PFSK-1 (cell line): ENCODE measurements at regions not wholly inside any gene's neighbourhood (a gene's known extent, or its start where the extent isn't known, plus 50 kb on each side); places are given as distances from the start of the nearest gene placed in this dataset.

ENCODE experiments used
- FOXP2 ChIP-seq: optimal IDR thresholded peaks from 2 replicates; pipeline ENCODE3; 2011; ENCODE audit warnings: borderline replicate concordance, control low read depth, inconsistent platforms; ENCODE audit not compliant: insufficient read depth; ENCODE audit errors: extremely low read length, extremely low read depth
- POLR2AphosphoS5 ChIP-seq: IDR thresholded peaks from 2 replicates; pipeline ENCODE4 v1.6.1; 2012; ENCODE audit warnings: low read depth, mild to moderate bottlenecking, control low read depth, low read length, moderate library complexity
- SIN3A ChIP-seq: IDR thresholded peaks from 2 replicates; pipeline ENCODE4 v1.6.1; 2012; ENCODE audit warnings: mild to moderate bottlenecking, low read length, moderate library complexity, borderline replicate concordance; ENCODE audit not compliant: insufficient read depth
- TAF1 ChIP-seq: IDR thresholded peaks from 2 replicates; pipeline ENCODE4 v1.6.1; 2012; ENCODE audit warnings: low read length, control low read depth, borderline replicate concordance; ENCODE audit not compliant: insufficient read depth
- TF ChIP-seq, protein P1 (sequence below), 2 experiments: IDR thresholded peaks; 2 replicates each; pipeline versions ENCODE4 v1.6.1 to v1.8.0; 2011 to 2012; ENCODE audit warnings: low read depth in 2 of 2, low read length in 2 of 2, control low read depth in 1 of 2, inconsistent platforms in 1 of 2, mild to moderate bottlenecking in 1 of 2, moderate library complexity in 1 of 2; ENCODE audit not compliant: insufficient read depth in 1 of 2

- TF ChIP-seq, protein P1, sequence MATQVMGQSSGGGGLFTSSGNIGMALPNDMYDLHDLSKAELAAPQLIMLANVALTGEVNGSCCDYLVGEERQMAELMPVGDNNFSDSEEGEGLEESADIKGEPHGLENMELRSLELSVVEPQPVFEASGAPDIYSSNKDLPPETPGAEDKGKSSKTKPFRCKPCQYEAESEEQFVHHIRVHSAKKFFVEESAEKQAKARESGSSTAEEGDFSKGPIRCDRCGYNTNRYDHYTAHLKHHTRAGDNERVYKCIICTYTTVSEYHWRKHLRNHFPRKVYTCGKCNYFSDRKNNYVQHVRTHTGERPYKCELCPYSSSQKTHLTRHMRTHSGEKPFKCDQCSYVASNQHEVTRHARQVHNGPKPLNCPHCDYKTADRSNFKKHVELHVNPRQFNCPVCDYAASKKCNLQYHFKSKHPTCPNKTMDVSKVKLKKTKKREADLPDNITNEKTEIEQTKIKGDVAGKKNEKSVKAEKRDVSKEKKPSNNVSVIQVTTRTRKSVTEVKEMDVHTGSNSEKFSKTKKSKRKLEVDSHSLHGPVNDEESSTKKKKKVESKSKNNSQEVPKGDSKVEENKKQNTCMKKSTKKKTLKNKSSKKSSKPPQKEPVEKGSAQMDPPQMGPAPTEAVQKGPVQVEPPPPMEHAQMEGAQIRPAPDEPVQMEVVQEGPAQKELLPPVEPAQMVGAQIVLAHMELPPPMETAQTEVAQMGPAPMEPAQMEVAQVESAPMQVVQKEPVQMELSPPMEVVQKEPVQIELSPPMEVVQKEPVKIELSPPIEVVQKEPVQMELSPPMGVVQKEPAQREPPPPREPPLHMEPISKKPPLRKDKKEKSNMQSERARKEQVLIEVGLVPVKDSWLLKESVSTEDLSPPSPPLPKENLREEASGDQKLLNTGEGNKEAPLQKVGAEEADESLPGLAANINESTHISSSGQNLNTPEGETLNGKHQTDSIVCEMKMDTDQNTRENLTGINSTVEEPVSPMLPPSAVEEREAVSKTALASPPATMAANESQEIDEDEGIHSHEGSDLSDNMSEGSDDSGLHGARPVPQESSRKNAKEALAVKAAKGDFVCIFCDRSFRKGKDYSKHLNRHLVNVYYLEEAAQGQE (IDR thresholded peaks at IDR 0.05; ENCODE audit: insufficient read depth in 1 of 2, low read depth in 2 of 2, low read length in 2 of 2): no peak
- TF ChIP-seq POLR2AphosphoS5 (no peak), FOXP2 (no peak), SIN3A (no peak), TAF1 (no peak)
These were observed 1752.7 kb downstream of the PCDH7 start for GRCh38 chr4:32472918-32473317.

DNA sequence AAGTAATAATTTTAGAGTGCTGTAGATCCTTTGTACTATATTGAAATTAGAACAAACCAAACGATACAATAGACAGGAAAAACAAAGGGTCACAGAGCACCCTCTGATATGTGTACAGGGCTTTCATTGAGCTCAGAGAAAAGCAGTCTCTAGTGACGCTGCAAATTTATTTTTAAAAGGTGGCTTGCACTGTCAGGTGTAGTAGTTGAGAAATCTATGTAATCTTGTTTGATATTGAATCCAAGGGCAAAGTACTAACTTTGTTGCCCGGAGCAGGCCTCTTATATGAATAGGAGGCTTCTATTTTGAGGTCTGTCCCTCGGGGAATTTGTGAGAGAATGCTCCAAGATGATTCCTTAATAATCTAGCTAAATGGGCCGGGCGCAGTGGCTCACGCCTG lies 1755.5 kb downstream of the PCDH7 start:
- TF ChIP-seq, protein P1 (IDR thresholded peaks at IDR 0.05; ENCODE audit: insufficient read depth in 1 of 2, low read depth in 2 of 2, low read length in 2 of 2): no peak
- TF ChIP-seq POLR2AphosphoS5 (no peak), FOXP2 (no peak), SIN3A (no peak)

- no peak for TF ChIP-seq SIN3A
- TF ChIP-seq TAF1: no peak
- TF ChIP-seq, protein P1 (IDR thresholded peaks at IDR 0.05; ENCODE audit: insufficient read depth in 1 of 2, low read depth in 2 of 2, low read length in 2 of 2): no peak
- no peak for TF ChIP-seq POLR2AphosphoS5
- TF ChIP-seq FOXP2: no peak
These were observed 1757.3 kb downstream of the PCDH7 start for GRCh38 chr4:32477518-32477917.

DNA sequence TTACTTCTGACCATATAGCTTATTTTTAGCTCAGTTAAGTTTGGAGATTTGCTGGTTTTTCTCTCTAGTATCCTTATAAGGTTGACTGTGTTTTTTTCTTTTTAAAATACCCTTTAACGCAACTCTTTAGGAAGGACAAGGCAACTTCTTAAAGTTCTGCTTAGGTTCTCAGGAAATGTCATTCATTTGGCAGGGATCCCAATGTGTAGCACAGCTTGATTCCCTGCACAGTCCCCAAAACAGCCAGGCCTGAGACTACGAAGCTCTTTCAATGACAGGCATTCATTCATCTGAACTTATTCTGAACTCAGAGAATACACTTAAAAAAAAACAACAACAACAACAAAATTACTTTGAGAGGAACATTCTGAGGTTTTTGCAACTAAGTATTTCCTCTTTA lies 1765.8 kb downstream of the PCDH7 start:
- TF ChIP-seq FOXP2 (no peak), TAF1 (no peak), POLR2AphosphoS5 (no peak)
- TF ChIP-seq, protein P1 (IDR thresholded peaks at IDR 0.05; ENCODE audit: insufficient read depth in 1 of 2, low read depth in 2 of 2, low read length in 2 of 2): no peak

GRCh38 chr4:32488690-32489089 lies 1768.5 kb downstream of the PCDH7 start:
- TF ChIP-seq FOXP2: no peak
